H1 (cell line): ENCODE measurements at regions not wholly inside any gene's neighbourhood (a gene's known extent, or its start where the extent isn't known, plus 50 kb on each side); places are given as distances from the start of the nearest gene placed in this dataset.

Experiments
- CTCF ChIA-PET: fragments of 300-600 bp; sonication (Branson Sonifier 250); formaldehyde crosslinking; loops from one replicate; lab custom pipeline; 2021; ENCODE audit not compliant: partially characterized antibody; lab: Charles Lee
- POLR2A ChIA-PET: fragments of 300-600 bp; sonication (Branson Sonifier 250); formaldehyde crosslinking; loops from one replicate; lab custom pipeline; 2021; ENCODE audit warnings: inconsistent platforms; ENCODE audit not compliant: partially characterized antibody; lab: Charles Lee
- DNase-seq, 2 experiments: peaks; one replicate each; pipeline versions ENCODE4 v3.0.0 to v3.0.0-alpha.2; 2010 to 2022; ENCODE audit warnings: low spot score in 2 of 2, low read depth in 1 of 2, mixed read lengths in 1 of 2
- FAIRE-seq: peaks from 2 replicates; lab custom pipeline; 2011; peaks lifted over from hg19 to GRCh38; lab: Jason Lieb, UNC
- H2AFZ ChIP-seq: 2 replicates; pipeline ENCODE4 v1.8.1; 2012; ENCODE audit warnings: low read length, inconsistent platforms
- H2AK5ac ChIP-seq: 2 replicates; pipeline ENCODE4 v1.6.1; 2013; ENCODE audit warnings: low read depth, low read length
- H2BK120ac ChIP-seq: replicated peaks from 2 replicates; pipeline ENCODE3; 2013; ENCODE audit warnings: low read depth, low read length, inconsistent platforms
- H2BK12ac ChIP-seq: 2 replicates; pipeline ENCODE4 v1.6.1; 2013; ENCODE audit warnings: low read depth, low read length
- H2BK15ac ChIP-seq: 2 replicates; pipeline ENCODE4 v1.6.1; 2013; ENCODE audit warnings: low read length
- H2BK20ac ChIP-seq: 2 replicates; pipeline ENCODE4 v1.6.1; 2013; ENCODE audit warnings: low read length
- H2BK5ac ChIP-seq: 2 replicates; pipeline ENCODE4 v1.6.1; 2013; ENCODE audit warnings: low read depth, low read length
- H3K14ac ChIP-seq: 2 replicates; pipeline ENCODE4 v1.6.1; 2013; ENCODE audit warnings: inconsistent platforms; ENCODE audit not compliant: insufficient read length
- H3K18ac ChIP-seq: 2 replicates; pipeline ENCODE4 v1.6.1; 2013; ENCODE audit warnings: low read length; ENCODE audit errors: extremely low read depth
- H3K23ac ChIP-seq: 2 replicates; pipeline ENCODE4 v1.6.1; 2013; ENCODE audit warnings: inconsistent platforms; ENCODE audit not compliant: insufficient read length
- H3K23me2 ChIP-seq: 2 replicates; pipeline ENCODE4 v1.6.1; 2013; ENCODE audit warnings: low read depth, low read length
- H3K27ac ChIP-seq: 2 replicates; pipeline ENCODE4 v1.6.1; 2011; ENCODE audit warnings: low read depth, low read length, inconsistent platforms
- H3K27me3 ChIP-seq, 4 experiments: replicated peaks in 1 of 4; 1 replicate in 1 of 4; 2 replicates in 3 of 4; pipeline versions ENCODE4 v1.6.1 to v1.8.1; 2011 to 2013; ENCODE audit warnings: low read length in 3 of 4, mild to moderate bottlenecking in 3 of 4, inconsistent platforms in 2 of 4, mixed read lengths in 2 of 4, moderate library complexity in 1 of 4; ENCODE audit not compliant: control insufficient read depth in 3 of 4, insufficient read depth in 3 of 4; ENCODE audit errors: extremely low read depth in 1 of 4
- H3K36me3 ChIP-seq, 4 experiments: 2 replicates each; pipeline versions ENCODE4 v1.6.1 to v1.8.1; 2011 to 2013; ENCODE audit warnings: mild to moderate bottlenecking in 4 of 4, low read length in 3 of 4, moderate library complexity in 2 of 4, control low read depth in 1 of 4, inconsistent platforms in 1 of 4; ENCODE audit not compliant: insufficient read depth in 4 of 4, control insufficient read depth in 2 of 4
- H3K4ac ChIP-seq: replicated peaks from 2 replicates; pipeline ENCODE3; 2013; ENCODE audit warnings: low read length, low read depth, mixed read lengths, inconsistent platforms; ENCODE audit not compliant: insufficient read length
- H3K4me1 ChIP-seq, 4 experiments: replicated peaks in 1 of 4; 1 replicate in 1 of 4; 2 replicates in 3 of 4; pipeline versions ENCODE4 v1.6.1 to v1.8.1; 2011 to 2013; ENCODE audit warnings: low read length in 3 of 4, inconsistent platforms in 2 of 4, mixed read lengths in 1 of 4; ENCODE audit not compliant: insufficient read depth in 4 of 4, control insufficient read depth in 3 of 4
- H3K4me2 ChIP-seq, 2 experiments: 2 replicates each; pipeline versions ENCODE4 v1.6.1 to v1.8.1; 2011 to 2013; ENCODE audit warnings: low read depth in 2 of 2, low read length in 2 of 2, control low read depth in 1 of 2, inconsistent platforms in 1 of 2, mild to moderate bottlenecking in 1 of 2; ENCODE audit not compliant: insufficient read depth in 1 of 2
- H3K4me3 ChIP-seq, 4 experiments: fragments of 200-600, 300-600 bp in 1 of 4; sonication (generic), shearing (Covaris generic), sonication (Bioruptor Twin) in 1 of 4; 2 replicates each; pipeline versions ENCODE4 v1.5.1 to v1.8.1; 2011 to 2016; ENCODE audit warnings: low read length in 4 of 4, low read depth in 3 of 4, control low read depth in 2 of 4, inconsistent platforms in 2 of 4, mild to moderate bottlenecking in 2 of 4, mixed read lengths in 1 of 4, moderate library complexity in 1 of 4; ENCODE audit not compliant: insufficient read depth in 2 of 4; ENCODE audit errors: extremely low read depth in 1 of 4
- H3K56ac ChIP-seq: replicated peaks from 2 replicates; pipeline ENCODE3; 2013; ENCODE audit warnings: low read depth, mild to moderate bottlenecking, mixed read lengths, low read length, inconsistent platforms; ENCODE audit not compliant: insufficient read length
- H3K79me1 ChIP-seq: 2 replicates; pipeline ENCODE4 v1.6.1; 2013; ENCODE audit warnings: low read depth, low read length, control low read depth
- H3K79me2 ChIP-seq, 2 experiments: 2 replicates each; pipeline versions ENCODE4 v1.6.1 to v1.8.1; 2012 to 2013; ENCODE audit warnings: low read length in 2 of 2, mild to moderate bottlenecking in 2 of 2, inconsistent platforms in 1 of 2; ENCODE audit not compliant: insufficient read depth in 2 of 2, control insufficient read depth in 1 of 2
- H3K9ac ChIP-seq, 4 experiments: replicated peaks in 1 of 4; 1 replicate in 1 of 4; 2 replicates in 3 of 4; pipeline versions ENCODE4 v1.6.1 to v1.8.1; 2011 to 2013; ENCODE audit warnings: low read depth in 3 of 4, low read length in 3 of 4, control low read depth in 2 of 4, mild to moderate bottlenecking in 2 of 4, moderate library complexity in 2 of 4, inconsistent platforms in 1 of 4; ENCODE audit errors: extremely low read depth in 1 of 4
- H3K9me3 ChIP-seq, 2 experiments: 2 replicates each; pipeline versions ENCODE4 v1.6.1 to v1.8.1; 2012 to 2013; ENCODE audit warnings: mild to moderate bottlenecking in 2 of 2, moderate library complexity in 2 of 2, control low read depth in 1 of 2, inconsistent platforms in 1 of 2, low read depth in 1 of 2, low read length in 1 of 2, mixed read lengths in 1 of 2; ENCODE audit not compliant: insufficient read depth in 2 of 2
- H4K20me1 ChIP-seq, 2 experiments: replicated peaks in 1 of 2; 2 replicates each; pipeline versions ENCODE3 to v1.8.1; 2011 to 2013; ENCODE audit warnings: inconsistent platforms in 2 of 2, low read length in 2 of 2, mild to moderate bottlenecking in 1 of 2; ENCODE audit not compliant: insufficient read depth in 2 of 2, control insufficient read depth in 1 of 2
- H4K5ac ChIP-seq: 2 replicates; pipeline ENCODE4 v1.6.1; 2013; ENCODE audit warnings: low read length, low read depth, mixed read lengths, inconsistent platforms; ENCODE audit not compliant: insufficient read length
- H4K8ac ChIP-seq: 2 replicates; pipeline ENCODE4 v1.8.0; 2013; ENCODE audit warnings: mild to moderate bottlenecking, moderate library complexity, low read length, inconsistent platforms; ENCODE audit not compliant: insufficient read depth; ENCODE audit errors: extremely low read depth
- H4K91ac ChIP-seq: replicated peaks from 2 replicates; pipeline ENCODE3; 2013; ENCODE audit warnings: low read length, mixed read lengths, inconsistent platforms; ENCODE audit not compliant: insufficient read length
- ASH2L ChIP-seq: fragments of 200-600, 300-600 bp; sonication (generic); IDR thresholded peaks from one replicate; pipeline ENCODE4 v1.7.1; 2017; ENCODE audit warnings: low read length
- BACH1 ChIP-seq: IDR thresholded peaks from 2 replicates; pipeline ENCODE4 v1.6.1; 2012; ENCODE audit warnings: low read length, improper control_type of control experiment
- E2F6 ChIP-seq: IDR thresholded peaks from 2 replicates; pipeline ENCODE4 v1.6.1; 2012; ENCODE audit warnings: inconsistent platforms
- EZH2 ChIP-seq: fragments of 200-600 bp; sonication (generic); IDR thresholded peaks from 2 replicates; pipeline ENCODE4 v1.7.1; 2012; ENCODE audit warnings: low read depth, mild to moderate bottlenecking, moderate library complexity, low read length, inconsistent platforms; ENCODE audit not compliant: severe bottlenecking
- FOSL1 ChIP-seq: IDR thresholded peaks from 2 replicates; pipeline ENCODE4 v1.6.1; 2011; ENCODE audit warnings: mild to moderate bottlenecking, low read depth, low read length, moderate library complexity; ENCODE audit not compliant: insufficient read depth
- JUN ChIP-seq: IDR thresholded peaks from 2 replicates; pipeline ENCODE4 v1.6.1; 2011; ENCODE audit warnings: low read depth, mild to moderate bottlenecking, improper control_type of control experiment, low read length
- PHF8 ChIP-seq: fragments of 200-600 bp; sonication (generic); conservative IDR thresholded peaks from 2 replicates; pipeline ENCODE4 v1.7.1; 2012; ENCODE audit warnings: low read depth, mild to moderate bottlenecking, inconsistent platforms, low read length, moderate library complexity
- SIN3A ChIP-seq, 2 experiments: IDR thresholded peaks in 1 of 2; conservative IDR thresholded peaks in 1 of 2; 2 replicates each; pipeline ENCODE4 v1.6.1; 2011 to 2012; ENCODE audit warnings: low read length in 2 of 2, improper control_type of control experiment in 1 of 2, low read depth in 1 of 2, mild to moderate bottlenecking in 1 of 2
- TAF1 ChIP-seq: IDR thresholded peaks from 2 replicates; pipeline ENCODE4 v1.6.1; 2011; ENCODE audit warnings: mild to moderate bottlenecking, low read depth, low read length
- TAF7 ChIP-seq: optimal IDR thresholded peaks from 2 replicates; pipeline ENCODE3; 2011; ENCODE audit warnings: low read depth, mild to moderate bottlenecking, inconsistent platforms, low read length, moderate library complexity, borderline replicate concordance
- TEAD4 ChIP-seq: IDR thresholded peaks from 2 replicates; pipeline ENCODE4 v1.6.1; 2012; ENCODE audit warnings: low read depth, low read length, inconsistent platforms, mixed read lengths
- WGBS, 2 experiments: shearing (Covaris generic) in 1 of 2; methylation state at CpG; one replicate each; pipeline versions ENCODE4 v1.1.6 to v1.1.7; 2013 to 2015; ENCODE audit warnings: low lambda C conversion rate in 2 of 2, mixed read lengths in 2 of 2, inconsistent platforms in 1 of 2, low coverage in 1 of 2, missing lambda C conversion rate in 1 of 2; ENCODE audit not compliant: insufficient replicate concordance in 2 of 2, insufficient coverage in 1 of 2, insufficient read length in 1 of 2; ENCODE audit errors: extremely low coverage in 1 of 2, missing lambda C conversion rate in 1 of 2; 5-methylcytosine and 5-hydroxymethylcytosine counted together

GRCh38 chr16:85524630-85525419 lies 88.3 kb upstream of the GSE1 start:
- peak overlapping the region; percentile 55; the same call in 1 of the 2 replicates for H2BK20ac ChIP-seq
- peak overlapping the region; percentile 49 for H2BK120ac ChIP-seq
- peak overlapping the region; percentile 75 for H4K8ac ChIP-seq
- no peak overlapping the region for H3K9ac ChIP-seq
- no peaks in the 10 kb centered on the region for H3K27me3 ChIP-seq
- no peak for FAIRE-seq
- POLR2A ChIA-PET = interaction anchor here (0.8 to 2.4 kb wide), 2 partner anchors 27 to 71 kb away, joined by 3 to 7 read pairs; no protein-coding TSS in a partner anchor
- H3K4me2 ChIP-seq = no peak overlapping the region
- peaks cover 0 to 10% of the 10 kb centered on the region in 2 experiments for H4K20me1 ChIP-seq
- peak overlapping the region; percentile 14; the same call in 1 of the 2 replicates for H3K27ac ChIP-seq
- peaks cover 5% of the 10 kb centered on the region for H3K23me2 ChIP-seq
- peak overlapping the region; percentile 44 for H3K4ac ChIP-seq
- no peak overlapping the region for H2AFZ ChIP-seq
- peaks cover 6 to 37% (median 18%) of the 10 kb centered on the region in 4 experiments for H3K4me1 ChIP-seq
- CTCF ChIA-PET = interaction anchor here (1.0 to 9.8 kb wide), 23 partner anchors 9 to 273 kb away, joined by 3 to 153 read pairs (median 6); no protein-coding TSS in a partner anchor
- no peak overlapping the region for H4K5ac ChIP-seq
- 74% methylated on average over 26 of the region's 29 CpGs; no CpG with 5 or more reads in 1 of the 2 experiments for WGBS, 2 experiments
- peak overlapping the region; percentile 83 for H3K18ac ChIP-seq
- no peak overlapping the region for H3K4me3 ChIP-seq
- peak overlapping the region; percentile 100 for H2BK12ac ChIP-seq
- H3K79me1 ChIP-seq = 0 out of 2 replicates have a peak, but pooled peaks cover 4% of the 10 kb centered on the region
- peak overlapping the region; percentile 92; the same call in 1 of the 2 replicates for H2BK5ac ChIP-seq
- H3K56ac ChIP-seq = no peak overlapping the region
- H2AK5ac ChIP-seq = peak overlapping the region; percentile 44; the same call in 1 of the 2 replicates
- no peak overlapping the region for H3K23ac ChIP-seq
- no peak for DNase-seq
- H4K91ac ChIP-seq = peak overlapping the region; percentile 85
- no peak overlapping the region for H2BK15ac ChIP-seq
- no peaks in the 10 kb centered on the region for H3K79me2 ChIP-seq
- no peak overlapping the region for H3K14ac ChIP-seq
- H3K36me3 ChIP-seq = no peaks in the 10 kb centered on the region
- H3K9me3 ChIP-seq = no peaks in the 10 kb centered on the region
- TF ChIP-seq FOSL1 (no peak), EZH2 (no peak), TAF1 (no peak), TAF7 (no peak), BACH1 (no peak), SIN3A (conservative IDR thresholded peaks at IDR 0.05 in 1 of 2, IDR thresholded peaks at IDR 0.05 in 1 of 2; ENCODE audit: low read depth in 1 of 2, low read length in 2 of 2) (no peak), E2F6 (no peak), ASH2L (no peak), PHF8 (no peak), JUN (no peak), TEAD4 (no peak)
